ENCODE measurements at regions not wholly inside any gene's neighbourhood (a gene's known extent, or its start where the extent isn't known, plus 50 kb on each side); places are given as distances from the start of the nearest gene placed in this dataset.

DNA sequence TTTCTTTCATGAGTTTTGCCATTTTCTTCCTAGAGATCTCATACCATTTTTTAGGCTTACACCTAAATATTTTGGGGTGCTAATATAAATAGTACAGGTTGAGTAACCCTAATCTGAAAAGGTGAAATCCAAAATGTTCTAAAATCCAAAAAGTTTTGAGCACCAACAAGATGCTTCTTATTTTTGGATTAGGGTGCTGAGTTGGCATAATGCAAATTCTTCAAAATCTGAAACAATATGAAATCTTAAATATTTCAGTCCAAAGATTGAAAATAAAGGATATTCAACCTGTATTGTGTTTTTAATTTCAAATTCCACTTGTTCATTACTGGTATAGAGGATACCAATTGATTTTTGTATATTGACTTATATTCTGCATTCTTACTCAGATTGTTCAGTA is 51.1 kb upstream of the KCNK2 start:
- TF ChIP-seq, protein P1, sequence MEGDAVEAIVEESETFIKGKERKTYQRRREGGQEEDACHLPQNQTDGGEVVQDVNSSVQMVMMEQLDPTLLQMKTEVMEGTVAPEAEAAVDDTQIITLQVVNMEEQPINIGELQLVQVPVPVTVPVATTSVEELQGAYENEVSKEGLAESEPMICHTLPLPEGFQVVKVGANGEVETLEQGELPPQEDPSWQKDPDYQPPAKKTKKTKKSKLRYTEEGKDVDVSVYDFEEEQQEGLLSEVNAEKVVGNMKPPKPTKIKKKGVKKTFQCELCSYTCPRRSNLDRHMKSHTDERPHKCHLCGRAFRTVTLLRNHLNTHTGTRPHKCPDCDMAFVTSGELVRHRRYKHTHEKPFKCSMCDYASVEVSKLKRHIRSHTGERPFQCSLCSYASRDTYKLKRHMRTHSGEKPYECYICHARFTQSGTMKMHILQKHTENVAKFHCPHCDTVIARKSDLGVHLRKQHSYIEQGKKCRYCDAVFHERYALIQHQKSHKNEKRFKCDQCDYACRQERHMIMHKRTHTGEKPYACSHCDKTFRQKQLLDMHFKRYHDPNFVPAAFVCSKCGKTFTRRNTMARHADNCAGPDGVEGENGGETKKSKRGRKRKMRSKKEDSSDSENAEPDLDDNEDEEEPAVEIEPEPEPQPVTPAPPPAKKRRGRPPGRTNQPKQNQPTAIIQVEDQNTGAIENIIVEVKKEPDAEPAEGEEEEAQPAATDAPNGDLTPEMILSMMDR (conservative IDR thresholded peaks at IDR 0.05 in 1 of 2, IDR thresholded peaks at IDR 0.05 in 1 of 2; ENCODE audit: low read depth in 1 of 2, low read length in 2 of 2) = no peak
- no peak for TF ChIP-seq EZH2 (IDR thresholded peaks at IDR 0.05; ENCODE audit: low read length, missing control alignments)
